Posterior cingulate gyrus (tissue), 11 donors: ENCODE measurements at regions not wholly inside any gene's neighbourhood (a gene's known extent, or its start where the extent isn't known, plus 50 kb on each side); places are given as distances from the start of the nearest gene placed in this dataset.
A peak's percentile ranks its signal among the peaks of the same experiment; 100 is the strongest.
"Not testable (repeated sequence)": the region's sequence is repeated elsewhere in the genome, so short reads cannot be mapped to it uniquely, and the experiment has no call there.

Experiments used
- DNase-seq, 10 donors: peaks; one replicate each; pipeline versions ENCODE4 v3.0.0 to v3.0.0-alpha.2; 2020 to 2021; ENCODE audit warnings: mixed read lengths in 3 of 10
- intact Hi-C: fragments of 100-400 bp; cut with DNase I; formaldehyde crosslinking; loops from one replicate; pipeline ENCODE4 v1.15.1; 2023

DNA sequence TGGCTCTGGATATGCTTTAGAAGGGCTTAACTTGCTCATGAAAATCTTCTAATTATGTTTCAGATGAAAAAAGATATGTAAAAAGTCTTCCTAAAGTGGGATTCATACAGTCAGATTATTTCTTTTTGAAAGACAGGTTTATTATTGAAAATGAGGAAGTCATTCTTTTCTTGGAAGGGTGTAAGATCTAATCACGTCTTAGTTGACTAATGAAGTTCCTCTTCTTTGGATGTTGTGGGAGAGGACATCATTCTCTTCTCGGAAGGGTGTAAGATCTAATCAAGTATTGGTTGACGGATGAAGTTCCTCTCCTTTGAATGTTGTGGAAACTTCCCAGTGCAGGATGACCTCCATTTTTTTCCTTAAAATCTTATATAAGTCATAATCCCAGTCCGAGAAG, 74.9 kb downstream of the ALG10 start:
- intact Hi-C loops, result no loop called here
- no peak for DNase-seq

DNA sequence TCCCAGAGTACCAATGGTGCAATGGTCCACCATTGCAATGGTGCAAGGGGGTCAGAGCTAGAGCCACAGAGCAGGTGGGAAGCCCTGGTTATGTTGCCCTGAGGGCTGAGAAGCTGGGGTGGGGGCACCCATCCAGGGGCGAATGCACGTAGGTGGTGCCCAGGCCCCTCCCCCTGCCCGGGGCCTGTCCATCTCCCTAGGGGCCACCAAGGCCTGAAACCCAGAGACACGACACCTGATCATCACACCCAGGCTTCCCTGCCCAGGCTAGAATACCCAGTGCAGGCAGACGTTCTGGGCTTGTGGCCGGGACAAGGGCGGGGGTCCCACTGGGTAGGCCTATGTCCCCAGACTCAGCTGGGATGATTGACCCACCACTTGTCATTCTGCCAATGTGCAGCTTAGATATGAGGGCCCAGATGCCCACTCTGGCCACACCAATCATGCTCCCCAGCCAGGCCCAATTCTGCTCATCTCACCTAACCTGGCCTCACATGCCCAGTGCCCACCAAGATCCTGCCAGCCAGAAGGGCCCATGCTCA, 83.2 kb downstream of the ALG10 start:
- DNase-seq, result peak in 1 of 10 donors; percentile 54
- intact Hi-C loops, result no loop called here

DNA sequence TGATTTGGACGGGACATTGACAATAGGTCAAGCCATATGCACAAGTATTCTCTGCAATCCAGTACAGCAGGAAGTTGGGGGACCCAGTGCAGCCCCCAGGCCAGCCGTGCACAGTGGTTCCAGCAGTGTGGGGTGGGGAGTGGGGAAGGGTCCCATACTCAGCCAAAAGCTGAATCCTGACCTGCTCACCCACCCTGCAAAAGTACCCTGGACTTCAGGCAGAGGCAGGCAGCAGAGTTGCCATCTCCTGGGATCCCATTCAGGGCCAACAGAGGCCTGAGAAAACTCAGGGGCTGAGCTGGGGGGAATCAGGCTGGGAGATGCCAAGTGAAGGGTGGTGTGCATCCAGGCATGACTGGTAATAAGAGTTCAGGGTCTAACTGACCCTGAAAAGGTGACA, 83.9 kb downstream of the ALG10 start:
- intact Hi-C loops, result no loop called here
- no peak for DNase-seq

DNA sequence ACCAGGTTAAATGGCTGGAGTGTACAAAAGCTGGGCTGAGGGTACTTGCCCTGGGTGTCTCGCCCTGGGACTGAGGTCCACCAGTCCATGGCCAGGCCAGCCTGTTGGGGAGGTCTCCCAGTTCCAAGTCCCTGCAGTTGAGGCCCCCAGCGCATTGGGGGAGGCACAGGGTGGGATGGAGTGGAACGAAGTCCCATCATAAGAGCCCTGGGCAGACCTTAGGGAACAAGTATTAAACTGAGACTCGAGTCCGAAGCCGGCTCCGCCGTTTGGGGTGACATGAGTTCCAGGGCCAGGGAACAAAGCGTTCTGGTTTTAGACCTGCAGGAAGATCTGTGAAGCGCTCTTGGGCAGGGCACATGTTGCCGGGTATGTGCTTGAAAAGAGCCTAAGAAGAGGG, 84.7 kb downstream of the ALG10 start:
- intact Hi-C loops, result no loop called here
- peak in 2 of 10 donors; percentile 58 to 73 for DNase-seq

DNA sequence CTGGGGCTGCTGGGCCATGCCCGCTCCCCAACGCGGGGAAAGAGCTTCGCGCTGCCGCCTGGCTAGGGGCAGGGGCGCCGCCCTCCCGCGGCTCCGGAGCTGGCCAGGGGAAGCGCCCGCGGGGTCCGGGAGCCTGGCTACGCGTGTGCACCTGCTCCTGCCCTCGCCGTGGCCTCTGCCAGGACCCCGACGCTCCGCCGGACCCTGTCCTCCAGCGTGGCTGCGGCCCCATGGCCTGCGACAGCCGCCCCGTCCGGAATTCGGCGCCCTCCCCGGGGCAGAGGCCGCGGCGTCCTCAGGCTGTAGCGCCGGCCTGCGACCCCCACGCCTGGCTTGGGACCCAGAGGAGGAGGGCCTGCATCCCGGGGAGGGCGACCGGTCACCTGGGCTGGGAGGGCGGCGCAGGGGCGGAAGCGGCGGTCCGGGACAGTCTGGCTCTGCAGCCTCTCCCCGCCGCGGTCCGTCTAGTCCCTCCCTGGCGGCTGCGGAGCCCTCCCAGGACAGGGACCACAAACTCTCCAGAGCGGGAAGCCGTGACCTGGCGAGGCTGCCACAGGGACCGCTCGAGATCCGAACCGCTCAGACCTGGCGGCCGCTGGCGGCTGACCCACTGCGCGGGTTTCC, 85.6 kb downstream of the ALG10 start:
- peak in 2 of 10 donors; percentile 76 to 78 for DNase-seq
- intact Hi-C loops, result no loop called here

DNA sequence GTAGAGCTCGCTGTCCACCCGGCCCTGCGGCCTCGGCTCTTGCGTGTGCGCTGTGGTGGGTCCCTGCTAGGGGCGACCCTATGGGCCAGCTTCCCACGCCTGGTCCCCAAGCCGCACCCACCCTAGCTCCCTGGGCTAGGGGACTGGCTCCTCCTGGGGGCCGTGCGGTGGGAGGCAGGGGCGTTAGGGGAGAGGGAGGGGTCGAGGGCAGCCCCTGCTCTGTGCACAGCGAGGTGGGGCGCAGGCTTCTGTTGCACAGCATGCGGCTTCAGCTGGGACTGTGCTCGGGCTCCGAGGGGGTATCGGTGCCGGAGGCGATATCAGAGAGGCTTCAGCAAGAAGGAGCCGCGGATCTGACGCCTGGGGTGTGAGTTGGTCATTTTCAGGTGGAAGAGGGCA, 86.1 kb downstream of the ALG10 start:
- intact Hi-C loops, result no loop called here
- peak in 2 of 10 donors; percentile 71 to 81 for DNase-seq

DNA sequence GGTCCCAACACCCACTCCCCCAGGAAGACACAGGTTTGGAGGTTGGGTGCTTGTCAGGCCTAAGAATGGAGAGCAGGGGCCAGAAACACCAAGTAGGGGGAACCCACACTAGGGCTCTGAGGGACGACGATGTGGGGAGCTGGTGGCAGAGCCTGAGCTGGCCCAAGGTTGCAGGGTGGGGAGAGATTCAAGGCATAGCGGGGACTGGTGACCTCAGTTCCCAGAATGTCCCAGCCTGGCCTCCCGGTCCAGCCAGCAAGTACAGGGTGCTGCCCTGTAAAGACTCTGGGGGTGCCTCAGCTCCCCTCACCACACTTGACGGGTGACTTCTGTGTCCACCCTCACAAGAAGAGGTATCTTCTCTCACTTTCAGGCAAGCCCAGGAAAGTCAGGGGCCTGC, 86.7 kb downstream of the ALG10 start:
- intact Hi-C loops, result no loop called here
- DNase-seq, result peak in 1 of 10 donors; percentile 61

DNA sequence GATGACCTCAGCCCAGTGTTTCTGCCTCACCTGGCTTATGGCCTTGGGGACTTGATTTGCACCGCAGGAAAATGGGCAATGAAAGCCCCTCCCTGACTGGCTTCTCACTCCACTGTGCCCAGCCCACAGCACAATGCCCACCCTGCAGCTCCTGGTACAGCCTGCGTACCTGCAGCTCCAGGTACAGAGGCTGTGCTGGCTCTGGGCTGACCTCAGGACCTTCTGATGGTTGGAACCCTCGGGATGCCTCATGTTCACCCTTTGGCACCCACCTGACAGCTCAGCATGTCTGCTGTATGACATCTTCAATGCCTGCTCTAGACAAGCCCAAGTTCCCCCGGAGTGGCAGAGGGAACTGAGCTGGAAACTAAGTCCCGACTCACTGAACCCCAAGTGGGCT, 87.1 kb downstream of the ALG10 start:
- intact Hi-C loops, result no loop called here
- DNase-seq, result peak in 2 of 10 donors; percentile 52 to 75

DNA sequence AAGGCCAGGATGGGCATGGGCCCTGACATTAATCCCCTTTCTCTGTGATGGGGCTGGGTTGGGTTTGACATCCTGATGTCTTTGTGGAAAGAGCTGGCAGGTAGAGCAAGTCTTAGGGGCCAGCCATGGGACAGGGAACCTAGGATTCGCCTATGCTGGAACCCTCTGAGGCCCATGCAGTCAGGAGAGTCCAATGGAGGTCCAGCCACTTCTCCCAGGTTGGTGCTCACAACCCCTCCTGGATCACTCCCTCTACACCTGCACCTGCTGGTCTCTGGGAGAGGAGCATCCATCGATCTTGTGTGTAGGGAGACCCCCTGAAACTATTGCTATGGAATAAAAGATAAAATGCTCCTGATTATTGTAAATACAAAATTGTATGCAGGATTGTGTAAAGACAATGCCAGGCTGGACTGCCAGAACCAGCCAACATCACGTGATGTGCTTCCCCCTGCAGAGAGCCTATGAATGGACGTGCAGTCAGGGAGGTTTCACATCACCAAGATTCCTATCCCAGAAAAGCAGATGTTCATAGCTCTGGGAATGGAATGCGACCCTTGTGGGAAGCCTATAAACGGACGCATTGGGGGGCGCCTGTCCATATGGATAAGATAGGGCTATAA, 87.7 kb downstream of the ALG10 start:
- peak in 1 of 10 donors; percentile 28 for DNase-seq
- intact Hi-C loops, result not testable (repeated sequence)

DNA sequence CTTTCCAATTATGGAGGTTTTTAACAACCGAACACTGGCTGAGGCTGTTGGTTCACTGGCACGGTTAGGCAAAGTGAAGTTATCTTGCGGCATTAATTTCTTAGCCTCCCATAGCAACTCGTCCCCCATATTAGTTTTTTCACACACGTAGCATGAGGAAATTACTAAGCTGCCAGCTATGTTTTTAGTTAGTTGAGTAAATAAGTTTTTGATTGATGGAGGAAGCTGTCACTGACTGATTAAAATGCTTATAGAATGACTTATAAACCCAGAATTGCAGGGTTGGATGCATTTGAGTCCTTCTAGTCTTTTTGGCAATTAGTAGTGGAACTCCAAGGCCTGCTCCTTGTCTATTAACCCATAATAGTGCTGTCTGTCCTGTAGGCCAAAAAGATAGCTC, 97.1 kb downstream of the ALG10 start:
- DNase-seq, result no peak
- intact Hi-C loops, result no loop called here

DNA sequence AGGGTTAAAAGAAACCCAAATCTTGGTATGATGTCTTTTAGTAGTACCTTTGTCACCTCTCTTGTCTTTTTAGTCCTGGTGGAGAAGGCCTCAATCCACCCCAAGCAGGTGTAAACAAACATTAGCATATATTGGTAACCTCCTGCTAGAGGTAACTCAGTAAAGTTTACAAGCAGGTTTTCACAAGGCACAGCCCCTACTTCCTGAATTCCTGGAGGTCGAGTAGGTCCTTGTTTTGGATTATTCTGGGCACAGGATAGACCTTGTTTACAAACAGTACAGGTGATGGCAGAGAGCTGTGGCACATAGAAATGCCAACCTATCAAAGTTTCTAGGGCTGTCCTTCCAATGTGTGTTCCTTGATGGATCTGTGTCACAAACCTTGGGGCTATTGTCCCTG, 99.1 kb downstream of the ALG10 start:
- intact Hi-C loops, result loop anchor here (5.0 kb wide), 1 partner anchor 96 kb away; no protein-coding TSS in a partner anchor
- DNase-seq, result no peak

DNA sequence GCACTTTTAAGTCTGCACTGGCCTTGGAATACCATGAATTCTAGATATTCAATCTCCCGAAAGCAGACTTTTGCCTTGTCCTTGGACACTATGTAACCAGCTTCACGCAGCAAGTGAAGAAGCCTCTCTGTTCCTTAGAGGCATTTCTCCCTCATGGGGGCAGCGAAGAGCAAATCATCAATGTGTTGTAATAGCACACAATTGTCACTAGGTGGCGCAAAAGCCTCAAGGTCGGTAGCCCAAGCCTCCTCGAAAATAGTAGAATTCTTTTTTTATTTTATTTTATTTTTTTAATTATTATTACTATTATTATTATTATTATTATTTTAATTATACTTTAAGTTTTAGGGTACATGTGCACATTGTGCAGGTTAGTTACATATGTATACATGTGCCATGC, 100.8 kb downstream of the ALG10 start:
- intact Hi-C loops, result loop anchor here (5.0 kb wide), 1 partner anchor 94 kb away; no protein-coding TSS in a partner anchor
- DNase-seq, result peak in 5 of 10 donors; percentile 24 to 86 (median 34)

DNA sequence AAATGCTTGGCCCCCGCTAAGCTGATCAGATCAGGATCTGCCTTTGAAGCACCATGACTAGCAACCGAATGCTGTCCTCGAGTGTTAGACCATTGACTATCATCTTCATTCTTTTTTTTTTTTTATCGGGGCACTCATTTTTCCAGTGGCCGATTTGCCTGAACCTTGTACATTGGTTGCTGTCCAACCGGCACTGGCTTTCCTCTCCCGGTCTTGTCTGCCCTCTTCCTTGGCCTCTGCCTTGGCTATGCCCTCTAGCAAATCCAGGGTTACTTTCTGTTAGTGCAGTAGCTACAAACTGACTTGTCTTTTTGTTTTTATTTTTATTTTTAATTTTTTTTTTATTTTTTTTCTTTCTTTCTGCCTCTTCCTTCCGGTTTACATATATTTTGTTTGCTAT, 102.3 kb downstream of the ALG10 start:
- intact Hi-C loops, result loop anchor here (5.0 kb wide), 1 partner anchor 93 kb away; no protein-coding TSS in a partner anchor
- no peak for DNase-seq

DNA sequence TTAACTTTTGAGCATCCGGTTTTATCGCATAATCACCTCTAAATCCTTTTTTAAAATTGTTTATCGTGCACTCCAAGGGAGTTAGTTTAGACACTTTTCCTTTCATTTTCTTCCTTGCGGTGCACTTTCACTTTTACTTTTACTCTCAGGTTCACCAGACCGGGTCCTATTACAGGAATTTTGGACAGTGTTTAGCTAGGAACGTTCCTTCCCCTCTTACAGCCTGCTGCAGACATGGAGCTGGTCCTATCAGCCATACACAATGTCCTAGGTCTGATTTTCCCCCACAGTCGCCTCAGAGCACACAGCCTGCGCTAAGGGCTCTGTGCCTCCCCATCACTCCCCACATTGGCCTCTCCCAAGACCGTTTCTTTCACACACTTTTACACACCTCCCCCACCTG, 103.9 kb downstream of the ALG10 start:
- DNase-seq, result no peak
- intact Hi-C loops, result no loop called here

DNA sequence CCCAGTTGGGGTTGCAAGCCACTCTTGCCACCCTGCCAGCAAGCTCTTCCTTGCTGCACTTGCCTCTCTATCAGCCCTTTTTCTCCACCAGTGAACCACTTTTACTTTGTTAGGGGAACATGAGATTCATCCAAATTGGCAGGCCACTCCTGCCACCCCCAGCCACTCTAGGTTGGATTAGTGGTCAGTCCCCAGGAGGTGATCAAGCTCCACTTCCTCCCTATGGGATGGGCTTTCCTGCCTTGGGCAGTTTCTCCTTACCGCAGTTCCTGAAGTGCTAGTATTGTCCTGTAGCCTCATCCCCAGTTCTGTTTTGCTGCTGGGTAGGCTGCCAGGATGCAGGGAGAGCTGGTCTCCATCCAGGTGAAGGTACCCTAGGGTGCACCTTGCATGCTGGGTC, 104.5 kb downstream of the ALG10 start:
- DNase-seq, result no peak
- intact Hi-C loops, result no loop called here

DNA sequence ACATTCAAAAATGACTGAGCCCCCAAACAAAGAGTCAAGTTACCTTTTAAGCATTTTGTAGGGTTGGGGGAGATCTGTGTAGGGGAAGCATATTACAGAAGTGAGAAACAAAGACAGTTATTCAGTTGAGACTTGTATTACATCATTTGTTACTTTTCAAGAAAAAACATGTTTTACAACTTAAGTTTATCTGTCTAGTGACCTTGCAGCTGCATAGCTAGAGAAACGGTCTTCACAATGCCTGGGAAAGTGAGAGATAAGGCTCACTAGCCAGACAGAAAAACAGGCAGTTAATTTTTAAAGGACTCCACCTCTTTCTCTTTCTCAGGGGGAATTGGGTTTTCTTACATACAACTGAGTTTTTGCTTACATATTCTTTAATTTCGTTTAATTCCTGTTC, 105.1 kb downstream of the ALG10 start:
- DNase-seq, intact Hi-C loops: not testable (repeated sequence)

DNA sequence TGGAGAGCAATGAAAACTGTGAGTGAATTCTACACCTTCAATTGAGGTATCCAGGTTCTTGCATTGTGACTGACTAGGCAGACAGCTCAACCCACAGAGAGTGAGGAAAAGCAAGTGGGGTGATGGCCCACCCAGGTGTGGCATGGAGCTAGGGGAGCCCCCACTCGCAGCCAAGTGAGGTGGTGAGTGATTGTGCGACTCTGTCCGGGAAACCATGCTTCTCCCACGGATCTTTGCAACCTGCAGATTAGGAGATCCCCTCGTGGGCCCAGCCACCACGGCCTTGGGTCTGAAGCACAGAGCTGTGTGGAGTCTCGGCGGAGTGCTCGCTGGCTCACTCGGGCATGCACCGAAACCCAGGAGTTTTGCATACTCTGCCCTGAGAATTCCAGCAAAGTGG, 120.1 kb downstream of the ALG10 start:
- intact Hi-C loops, result no loop called here
- peak in 1 of 10 donors; percentile 78 for DNase-seq

DNA sequence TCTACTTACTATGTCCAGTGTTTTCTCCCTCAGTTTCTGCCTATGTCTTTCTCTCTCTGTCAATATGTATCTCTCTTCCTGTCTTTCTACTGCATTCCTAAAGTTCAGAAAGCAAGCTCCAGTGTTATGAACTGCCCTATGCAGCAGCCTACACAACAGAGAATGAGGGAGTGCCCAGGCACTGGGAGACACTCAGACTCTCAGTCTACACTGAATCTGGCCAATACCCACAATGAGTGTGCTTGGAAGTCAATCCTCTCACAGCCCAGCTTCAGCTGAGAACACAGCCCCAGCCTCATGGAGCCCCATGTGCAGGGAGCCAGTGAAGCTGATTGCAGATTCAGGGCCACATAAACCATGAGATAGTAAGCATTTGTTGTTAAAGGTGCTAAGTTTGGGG, 128.7 kb downstream of the ALG10 start:
- intact Hi-C loops, result no loop called here
- DNase-seq, result no peak

DNA sequence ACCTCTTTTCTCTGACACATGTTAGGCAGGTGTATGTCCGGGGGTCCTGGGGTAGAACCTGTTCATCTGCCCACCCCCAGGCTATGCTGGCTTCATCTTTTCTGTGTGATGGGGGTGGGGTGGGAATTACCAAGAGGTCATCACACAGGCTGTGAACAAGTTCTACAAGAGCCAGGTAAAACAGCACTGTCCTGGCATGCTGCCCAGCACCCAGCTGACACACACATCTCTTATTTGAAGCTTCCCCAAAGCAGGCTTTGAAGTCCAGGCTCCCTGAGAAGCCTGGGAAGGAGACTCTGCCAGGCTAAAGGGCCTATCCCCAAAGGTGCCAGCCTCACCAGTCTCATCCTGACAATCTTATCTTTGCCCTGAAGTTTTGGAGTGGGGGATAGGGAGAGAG, 141.1 kb downstream of the ALG10 start:
- DNase-seq, result peak in 1 of 10 donors; percentile 63

DNA sequence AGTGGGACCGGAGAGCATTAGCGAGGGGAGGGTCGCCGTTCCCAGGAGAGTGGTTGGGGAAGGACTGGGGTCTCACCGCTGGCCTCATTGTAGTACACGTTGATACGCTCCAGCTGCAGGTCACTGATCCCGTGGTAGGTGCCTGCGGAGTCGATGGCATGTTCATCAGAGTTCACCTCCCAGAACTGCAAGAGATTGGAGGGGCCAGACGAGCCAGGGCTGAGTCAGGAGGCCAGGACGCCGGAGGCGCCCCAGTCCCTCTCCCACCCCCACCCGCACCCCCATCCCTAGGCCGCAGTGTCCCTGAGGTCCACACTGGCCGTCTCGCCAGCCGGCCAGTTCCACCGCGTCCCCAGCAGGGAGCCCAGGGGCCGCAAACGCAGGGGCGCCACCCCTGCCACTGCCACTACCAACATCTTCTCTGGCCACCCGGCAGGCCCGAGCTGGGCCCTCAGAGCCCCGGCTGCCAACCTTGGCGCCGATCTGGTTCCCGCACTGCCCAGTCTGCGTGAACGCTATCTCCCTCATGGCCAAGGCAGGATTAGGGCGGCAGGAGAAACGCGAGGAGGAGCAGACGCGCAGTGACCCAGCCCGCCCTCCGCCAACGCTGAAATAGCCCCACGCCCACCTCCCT, 144.2 kb downstream of the ALG10 start:
- DNase-seq, result peak in 1 of 10 donors; percentile 73
- intact Hi-C loops, result no loop called here

More for the DNA sequence above, 141.1 kb downstream of the ALG10 start:
- intact Hi-C loops, result no loop called here

DNA sequence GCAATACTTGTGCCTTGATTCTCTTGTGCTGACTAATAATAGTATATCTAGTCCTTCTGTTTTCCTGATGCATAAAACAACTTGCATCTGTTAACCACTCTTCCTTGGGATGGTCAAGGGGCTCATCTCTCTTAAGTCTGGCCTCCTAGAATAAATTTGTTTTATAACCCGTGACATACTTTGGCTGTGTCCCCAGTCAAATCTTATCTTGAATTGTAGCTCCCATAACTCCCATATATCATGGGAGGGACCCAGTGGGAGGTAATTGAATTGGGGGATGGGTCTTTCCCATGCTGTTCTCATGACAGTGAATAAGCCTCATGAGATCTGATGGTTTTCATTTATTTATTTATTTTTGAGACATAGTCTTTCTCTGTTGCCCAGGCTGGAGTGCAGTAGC, 146.2 kb downstream of the ALG10 start:
- DNase-seq, intact Hi-C loops: not testable (repeated sequence)
